ENCODE measurements at regions not wholly inside any gene's neighbourhood (a gene's known extent, or its start where the extent isn't known, plus 50 kb on each side); places are given as distances from the start of the nearest gene placed in this dataset.
"Not testable (repeated sequence)": the region's sequence is repeated elsewhere in the genome, so short reads cannot be mapped to it uniquely, and the experiment has no call there.

DNA sequence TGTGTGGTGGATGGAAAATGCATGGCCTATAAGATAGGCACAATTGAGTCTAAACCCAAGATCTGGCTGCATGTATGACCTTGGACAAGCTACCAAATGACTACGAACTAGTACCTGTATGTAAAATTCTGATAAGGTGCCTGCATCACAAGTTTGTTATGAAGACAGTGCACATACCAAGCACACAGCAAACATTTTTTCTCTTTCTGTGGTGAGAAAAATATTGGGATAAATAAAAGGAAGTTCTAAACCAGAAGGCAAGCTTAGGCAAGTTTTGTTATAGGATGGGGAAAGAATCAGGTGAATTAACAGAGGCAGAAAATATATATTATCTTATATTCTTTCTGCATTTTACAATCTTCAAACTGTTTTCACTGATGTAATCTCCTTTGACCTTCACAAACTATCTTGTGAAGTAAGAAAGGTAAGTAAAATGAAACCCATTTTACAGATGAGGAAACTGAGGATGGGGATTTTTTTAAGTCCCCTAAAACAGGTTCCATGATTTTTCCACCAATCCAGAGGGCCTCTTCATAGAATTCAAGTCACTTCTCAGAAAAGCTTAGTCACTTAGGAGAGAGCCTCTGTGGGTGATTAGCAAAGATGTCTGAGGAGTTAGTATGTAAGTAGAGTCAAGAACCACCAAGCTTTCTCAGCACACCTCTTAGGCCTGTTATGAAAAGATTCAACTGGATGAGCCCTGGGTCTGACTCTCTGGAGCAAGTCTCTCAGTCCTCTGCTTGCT lies 132.0 kb upstream of the RAP1B start:
- DNase-seq (ENCODE audit: low spot score): no peak

DNA sequence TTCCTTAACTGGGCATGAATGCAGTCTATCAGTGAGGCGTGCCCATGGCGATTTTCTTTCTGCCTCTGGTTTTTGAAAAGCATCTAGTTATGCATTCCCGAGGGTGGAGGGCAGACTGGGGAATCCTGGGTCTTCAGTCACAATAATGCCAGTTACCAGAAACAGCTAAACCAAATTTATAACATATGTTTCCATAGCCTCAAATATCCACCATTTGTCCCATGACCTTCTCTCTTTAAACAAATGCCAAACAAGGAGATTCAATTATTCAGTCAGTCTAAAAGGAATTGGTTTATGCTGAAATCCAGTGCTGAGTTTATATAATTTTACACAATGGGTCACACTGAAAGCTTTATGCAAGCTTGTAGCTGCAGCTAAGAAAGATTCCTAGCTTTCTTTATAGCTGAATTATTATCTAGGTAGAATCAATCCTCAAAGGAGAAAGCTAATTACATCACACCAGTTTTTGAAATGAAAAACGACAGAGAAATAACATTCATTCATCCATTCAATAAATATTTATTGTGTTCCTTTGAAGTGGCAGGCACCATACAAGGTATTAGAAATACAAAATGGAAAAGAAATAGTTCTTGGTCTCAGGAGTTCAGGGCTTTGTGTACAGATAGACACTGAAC lies 131.3 kb upstream of the RAP1B start:
- no peak for DNase-seq (ENCODE audit: low spot score)

- no peak for DNase-seq (ENCODE audit: low spot score)
These were observed 130.8 kb upstream of the RAP1B start for GRCh38 chr12:68479896-68480291.

DNA sequence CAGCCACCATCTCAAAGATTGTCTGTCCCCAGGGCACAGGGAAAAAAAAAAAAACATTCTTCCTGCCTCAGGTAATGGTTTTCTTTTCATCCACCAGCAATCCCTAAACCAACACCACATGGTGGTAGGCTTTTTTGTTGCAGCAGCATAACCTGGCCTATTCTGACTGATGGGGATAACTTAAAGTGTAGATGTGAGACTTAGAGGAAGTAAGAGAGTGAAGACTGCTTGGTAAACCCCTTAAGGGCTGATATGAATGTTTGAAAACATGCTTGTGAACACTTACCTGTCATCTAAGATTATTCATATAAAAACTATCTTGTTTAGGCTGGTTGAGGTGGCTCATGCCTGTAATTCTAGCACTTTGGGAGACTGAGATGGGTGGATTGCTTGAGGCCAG lies 130.2 kb upstream of the RAP1B start:
- no peak for DNase-seq (ENCODE audit: low spot score)

GRCh38 chr12:68481181-68481941 lies 129.3 kb upstream of the RAP1B start:
- DNase-seq (ENCODE audit: low spot score): no peak

GRCh38 chr12:68482014-68482413 lies 128.7 kb upstream of the RAP1B start:
- DNase-seq (ENCODE audit: low spot score): no peak

DNA sequence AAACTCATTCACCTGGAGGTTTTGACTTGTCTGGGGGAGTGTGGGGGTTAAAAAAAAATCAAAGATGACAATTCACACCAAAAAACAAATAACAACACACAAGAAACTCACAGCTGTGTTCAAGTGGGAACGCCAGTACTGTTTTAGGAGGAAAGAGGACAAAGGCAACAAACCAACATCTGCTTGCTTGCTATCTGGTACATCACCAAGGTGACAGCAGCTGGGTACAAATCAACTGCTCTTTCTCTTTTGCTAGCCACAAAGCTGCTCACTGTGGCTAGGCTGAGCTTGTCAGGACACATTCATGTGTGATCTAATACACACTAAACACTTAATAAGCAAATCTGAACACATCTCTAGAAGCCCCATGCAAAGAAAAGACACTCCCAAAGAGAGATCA lies 128.0 kb upstream of the RAP1B start:
- no peak for DNase-seq (ENCODE audit: low spot score)

DNA sequence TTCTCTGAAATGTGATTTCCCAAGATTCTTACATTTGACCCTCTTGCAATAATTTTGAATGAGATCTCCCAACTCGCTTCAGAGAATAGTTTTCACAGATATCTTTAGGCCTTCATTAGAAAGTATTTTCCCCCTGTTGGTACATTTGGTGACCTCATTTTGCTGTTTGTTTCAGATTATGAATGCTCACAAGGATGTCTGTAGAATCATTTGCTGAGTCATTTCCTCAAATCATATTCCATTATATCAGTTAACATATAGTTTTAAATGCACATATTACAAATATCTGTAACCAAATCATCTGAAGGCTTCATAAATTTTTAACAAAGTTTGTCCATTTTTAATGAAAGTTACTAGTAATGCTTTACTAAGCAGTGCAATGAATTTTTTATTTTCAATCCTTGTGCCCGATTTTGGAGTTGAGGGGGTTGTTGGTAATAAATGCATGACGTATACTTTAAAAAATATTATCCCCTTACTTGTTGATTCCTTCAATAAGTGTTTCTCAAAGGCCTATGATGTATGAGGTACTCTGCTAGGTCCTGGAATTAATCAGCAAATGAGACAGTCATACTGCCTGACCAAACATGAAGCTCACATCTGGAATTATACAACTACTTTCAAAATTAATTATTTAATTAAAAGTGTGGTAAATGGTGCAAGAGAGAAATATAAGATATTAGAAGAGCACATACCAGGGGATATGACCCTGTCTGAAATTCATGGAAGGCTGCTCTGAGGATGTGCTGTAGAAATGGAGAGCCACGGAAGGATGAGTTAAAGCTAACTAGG lies 126.9 kb upstream of the RAP1B start:
- no peak for DNase-seq (ENCODE audit: low spot score)

- DNase-seq (ENCODE audit: low spot score): not testable (repeated sequence)
These were observed 126.1 kb upstream of the RAP1B start for GRCh38 chr12:68484578-68484977.

GRCh38 chr12:68486449-68486848 lies 124.2 kb upstream of the RAP1B start:
- not testable (repeated sequence) for DNase-seq (ENCODE audit: low spot score)

GRCh38 chr12:68487721-68488309 lies 122.9 kb upstream of the RAP1B start:
- no peak for DNase-seq (ENCODE audit: low spot score)

- no peak for DNase-seq (ENCODE audit: low spot score)
These were observed 121.4 kb upstream of the RAP1B start for GRCh38 chr12:68489273-68489672.

DNA sequence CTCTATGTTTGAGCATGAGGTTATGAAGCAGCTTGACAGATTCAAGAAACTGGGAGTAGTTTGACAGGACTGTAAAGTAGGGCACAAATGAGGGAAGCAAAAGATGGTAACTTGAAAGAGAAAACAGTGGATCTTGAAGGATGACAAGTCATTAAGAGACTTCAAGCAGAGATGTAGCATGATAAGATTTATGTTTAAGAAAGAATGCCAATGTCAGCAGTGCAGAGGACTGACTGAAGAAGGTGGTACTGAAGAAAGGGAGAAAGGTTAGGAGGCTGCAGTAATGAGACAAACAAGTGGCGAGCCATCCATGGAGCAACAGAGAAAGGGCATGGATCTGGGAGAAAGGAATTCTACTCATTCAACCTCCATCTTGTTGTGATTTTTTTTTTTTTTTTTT lies 120.2 kb upstream of the RAP1B start:
- DNase-seq (ENCODE audit: low spot score): no peak

DNA sequence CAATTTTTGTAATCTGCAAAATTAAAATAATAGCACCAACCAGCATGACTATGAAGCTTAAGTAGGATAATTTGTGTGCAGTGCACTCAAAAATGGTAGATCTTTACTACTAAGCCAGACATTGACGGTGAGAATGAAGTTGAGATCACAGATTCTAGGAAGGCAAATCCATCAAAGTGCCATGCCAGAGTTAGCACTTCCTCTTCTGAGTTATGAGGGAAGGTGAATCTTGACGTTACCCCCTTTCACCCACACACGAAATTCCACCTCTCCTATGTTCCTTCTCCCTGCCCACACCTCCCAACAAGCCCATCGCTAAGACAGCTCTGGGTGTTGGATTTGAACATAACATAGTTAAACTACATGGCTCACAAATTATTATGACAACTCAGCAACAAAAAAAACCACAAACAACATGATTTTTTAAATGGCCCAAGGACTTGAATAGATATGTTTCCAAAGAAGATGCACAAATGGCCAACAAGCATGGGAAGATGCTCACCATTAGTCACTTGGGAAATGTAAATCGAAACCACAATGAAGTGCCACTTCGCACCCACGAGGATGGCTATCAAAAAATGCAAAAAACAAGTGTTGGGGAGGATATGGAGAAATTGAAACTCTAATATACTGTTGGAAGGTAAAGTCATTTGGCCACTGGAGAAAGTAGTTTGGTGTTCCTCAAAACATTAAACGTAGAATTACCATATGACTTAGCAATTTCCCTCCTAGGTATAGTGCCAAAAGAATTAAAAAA lies 119.3 kb upstream of the RAP1B start:
- no peak for DNase-seq (ENCODE audit: low spot score)

GRCh38 chr12:68495336-68496070 lies 115.2 kb upstream of the RAP1B start:
- no peak for DNase-seq (ENCODE audit: low spot score)

- no peak for DNase-seq (ENCODE audit: low spot score)
These were observed 113.6 kb upstream of the RAP1B start for GRCh38 chr12:68497107-68497506.

GRCh38 chr12:68497702-68498101 lies 113.0 kb upstream of the RAP1B start:
- no peak for DNase-seq (ENCODE audit: low spot score)

DNA sequence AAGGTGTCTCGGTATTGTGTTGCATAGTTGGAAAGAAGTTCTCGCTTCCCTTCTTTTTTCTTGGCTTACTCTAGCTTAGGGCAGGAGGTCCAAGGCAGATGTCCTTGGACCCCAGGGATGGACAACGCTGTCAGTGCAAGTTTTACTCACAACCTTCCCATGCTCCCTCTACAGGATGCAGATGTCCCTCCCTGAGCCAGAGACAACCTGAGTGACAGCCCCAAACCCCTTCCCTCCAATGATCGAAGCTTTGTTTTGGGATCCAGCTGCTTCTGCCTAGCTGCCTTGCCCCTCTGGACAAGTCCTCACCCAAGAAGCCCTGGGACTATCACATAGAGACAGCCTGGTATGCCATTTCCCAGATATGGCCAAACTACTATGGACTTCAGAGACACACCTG lies 112.0 kb upstream of the RAP1B start:
- no peak for DNase-seq (ENCODE audit: low spot score)

DNA sequence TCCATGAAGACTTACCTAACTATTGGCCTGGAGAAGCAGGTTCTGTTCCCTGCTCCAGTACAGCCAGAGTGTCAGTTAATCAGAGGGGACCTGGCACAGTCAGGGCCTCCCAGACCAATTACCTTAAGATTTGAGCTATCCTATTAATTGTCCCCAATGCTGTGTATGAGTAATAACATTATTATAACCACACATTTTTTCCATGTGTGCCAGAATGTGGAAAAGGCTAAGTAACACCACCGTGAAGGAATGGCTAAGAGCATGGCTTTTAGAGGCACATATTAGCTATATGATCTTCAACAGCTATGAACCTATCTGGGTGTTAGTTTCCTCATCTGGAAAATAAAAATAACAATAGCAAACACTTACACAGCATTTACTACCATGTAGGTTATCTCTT lies 111.1 kb upstream of the RAP1B start:
- no peak for DNase-seq (ENCODE audit: low spot score)

DNA sequence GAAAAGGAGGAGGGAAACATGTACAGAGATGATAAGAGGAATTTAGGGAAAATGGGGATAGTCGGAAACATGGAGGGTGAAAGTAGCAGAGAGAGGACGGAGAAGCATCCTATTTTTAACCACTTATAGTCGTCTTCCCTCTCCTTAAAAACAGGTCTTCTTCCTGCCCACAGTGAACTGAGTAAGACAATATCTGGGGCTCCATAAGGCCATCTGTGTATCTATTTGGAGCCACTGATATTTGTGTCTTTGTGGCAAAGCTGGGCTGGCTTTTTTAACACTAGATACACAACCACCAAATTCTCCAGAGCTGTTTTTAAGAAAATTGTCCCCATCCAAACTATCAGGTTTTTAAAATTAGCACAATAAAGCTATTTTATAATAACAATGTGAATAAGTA lies 109.5 kb upstream of the RAP1B start:
- no peak for DNase-seq (ENCODE audit: low spot score)
